Activated CD4-positive, alpha-beta T cell treated with anti-CD3 and anti-CD28 coated beads, Interleukin-2, amount 50 U/mL, for 48 hours (primary cell): ENCODE measurements at regions not wholly inside any gene's neighbourhood (a gene's known extent, or its start where the extent isn't known, plus 50 kb on each side); places are given as distances from the start of the nearest gene placed in this dataset.

Source experiments
- DNase-seq, 2 experiments: peaks; one replicate each; pipeline ENCODE4 v3.0.0-alpha.2; 2020

DNA sequence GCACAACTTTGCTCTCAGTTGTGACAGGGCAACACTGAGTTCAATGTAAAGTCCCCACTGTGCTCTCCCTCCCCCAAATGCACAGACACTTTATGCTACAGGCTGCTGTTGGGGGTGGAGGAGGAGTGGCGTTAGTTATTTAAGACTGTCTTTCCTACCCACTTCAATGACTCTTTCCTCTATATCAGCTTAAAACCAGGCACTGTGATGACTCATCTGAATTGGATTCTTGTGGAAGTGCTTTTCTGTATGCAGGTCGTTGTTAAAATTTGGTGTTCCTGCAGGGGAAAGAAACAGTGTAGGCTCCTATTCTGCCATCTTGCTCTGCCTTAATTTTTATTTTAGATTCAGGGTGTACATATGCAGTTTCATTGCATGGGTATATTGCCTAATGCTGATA lies 1157.2 kb upstream of the ADGRL3 start:
- no peak for DNase-seq

DNA sequence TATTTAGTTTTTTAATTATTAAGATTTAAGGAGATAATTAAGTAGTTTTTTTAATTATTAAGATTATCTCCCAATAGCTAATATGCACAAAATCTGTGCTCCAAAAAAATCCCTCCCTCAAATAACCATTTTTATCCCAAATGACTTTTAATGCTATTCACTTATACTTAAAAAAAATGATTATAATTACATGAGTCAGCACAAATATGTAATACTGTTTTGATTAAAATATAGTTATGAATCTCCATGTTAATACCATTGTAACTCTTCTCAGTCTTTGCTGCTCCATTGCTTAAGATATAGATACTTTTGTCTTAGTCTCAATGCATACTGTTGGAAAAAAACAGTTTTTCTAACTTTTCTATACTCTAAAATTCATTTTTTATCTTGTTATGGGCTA lies 1121.1 kb upstream of the ADGRL3 start:
- no peak for DNase-seq

DNA sequence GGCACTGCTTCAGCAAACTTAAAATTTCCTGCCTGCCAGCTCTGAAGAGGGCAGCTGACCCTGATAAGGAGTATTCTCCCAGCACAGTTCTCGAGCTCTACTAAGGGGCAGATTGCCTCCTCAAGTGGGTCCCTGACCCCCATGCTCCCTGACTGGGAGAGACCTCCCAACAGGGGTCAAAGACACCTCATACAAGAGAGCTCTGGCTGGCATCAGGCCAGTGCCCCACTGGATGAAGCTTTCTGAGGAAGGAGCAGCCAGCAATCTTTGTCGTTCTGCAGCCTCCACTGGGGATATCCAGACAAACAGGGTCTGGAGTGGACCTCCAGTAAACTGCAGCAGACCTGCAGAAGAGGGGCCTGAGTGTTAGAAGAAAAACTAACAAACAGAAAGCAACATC lies 1118.3 kb upstream of the ADGRL3 start:
- DNase-seq, result no peak

DNA sequence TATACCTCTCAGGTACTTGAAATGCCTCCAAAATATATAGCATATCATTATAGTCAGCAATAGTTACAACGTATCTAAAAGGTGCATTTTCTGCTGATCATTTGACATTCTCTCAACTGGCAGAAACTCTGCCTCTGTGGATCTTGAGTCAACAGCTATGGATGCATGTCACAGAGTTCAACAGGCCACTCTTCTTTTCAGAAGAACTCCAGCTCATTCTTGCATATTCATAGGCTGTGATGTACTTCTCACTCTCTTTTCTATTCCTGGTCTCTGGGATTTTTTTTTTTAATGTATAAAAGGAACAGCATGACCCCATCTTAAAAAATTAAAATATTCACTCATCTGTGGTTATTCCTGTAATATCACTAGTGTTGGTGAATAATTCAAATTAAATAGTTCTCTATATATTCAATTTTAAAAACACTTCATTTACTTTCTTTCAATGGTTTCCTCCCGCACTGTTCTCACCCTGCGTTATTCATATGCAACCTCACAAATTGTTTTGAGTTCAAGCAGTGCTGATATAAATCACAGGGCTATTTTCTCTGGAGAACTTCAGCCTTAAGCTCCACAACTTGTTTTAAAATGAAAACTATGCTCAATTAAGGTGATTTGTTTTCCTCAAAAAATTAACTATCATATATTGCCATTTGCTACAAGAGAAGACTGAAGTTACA lies 1111.2 kb upstream of the ADGRL3 start:
- DNase-seq, result no peak

DNA sequence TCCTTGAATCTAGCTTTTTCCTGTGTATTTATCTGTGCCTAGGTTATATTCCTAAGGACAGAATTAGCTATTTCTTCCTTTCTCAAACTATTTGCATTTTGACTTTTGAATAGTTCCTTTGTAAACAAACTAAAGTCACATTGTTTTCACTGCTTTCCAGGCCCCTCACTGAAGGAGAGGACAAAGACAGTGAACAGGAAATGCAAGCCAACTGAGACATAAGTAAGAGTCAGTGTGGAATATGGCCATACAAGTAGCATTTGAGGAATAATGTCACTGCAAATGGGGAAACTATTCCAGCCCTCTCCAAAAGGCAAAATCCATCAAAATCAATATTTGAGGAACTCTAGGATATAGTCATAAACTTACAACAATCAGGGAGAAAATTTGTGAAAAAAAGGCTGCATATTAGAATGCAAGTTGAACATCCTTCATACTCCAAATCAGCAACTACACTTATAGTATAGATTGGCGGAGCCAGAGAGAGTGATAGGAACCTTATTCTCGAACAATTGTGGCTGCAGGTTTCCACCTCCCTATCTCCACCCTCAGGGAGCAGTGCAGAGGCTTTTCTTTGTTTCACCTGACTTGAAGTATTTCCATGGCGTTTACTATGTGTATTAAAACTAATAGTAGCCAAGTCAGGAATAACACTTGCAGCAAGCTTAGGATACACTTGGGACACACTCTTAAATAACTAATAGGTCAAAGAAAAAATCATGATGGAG lies 1110.4 kb upstream of the ADGRL3 start:
- no peak for DNase-seq

DNA sequence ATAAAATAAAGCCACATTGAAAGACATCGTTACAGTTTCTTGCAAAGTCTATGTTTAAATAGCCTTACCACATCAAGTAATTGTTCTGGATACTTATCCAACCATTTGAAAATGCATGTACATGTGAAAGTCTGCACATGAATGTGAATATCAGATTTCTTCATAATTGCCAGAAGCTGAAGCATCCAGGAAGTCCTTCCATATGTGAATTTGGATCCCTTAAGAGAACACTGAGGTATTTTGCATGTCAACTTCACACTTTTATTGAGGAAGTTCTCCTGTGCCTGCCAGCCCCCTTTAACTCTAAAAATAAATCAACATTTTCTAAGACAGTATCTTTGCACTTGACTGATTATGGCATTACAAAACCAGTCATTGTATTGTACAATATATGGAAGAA lies 1103.5 kb upstream of the ADGRL3 start:
- no peak for DNase-seq

DNA sequence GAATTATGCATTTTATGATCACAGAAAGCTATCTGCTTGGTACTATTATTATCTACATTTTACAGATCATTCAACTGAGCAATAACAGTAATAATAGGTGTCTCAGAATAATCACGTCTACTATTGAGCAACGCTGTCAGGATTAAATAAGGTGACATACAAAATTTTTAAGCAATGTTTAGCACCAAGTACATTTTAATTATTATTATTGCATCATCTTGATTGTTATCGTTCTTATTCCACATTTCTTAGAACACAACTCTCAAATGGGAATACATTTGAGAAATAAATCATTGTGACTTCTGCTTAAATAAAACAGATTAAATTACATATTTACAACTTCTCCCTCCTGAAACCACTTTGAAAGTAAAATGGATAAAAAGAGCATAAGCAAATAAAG lies 1083.5 kb upstream of the ADGRL3 start:
- DNase-seq, result no peak

DNA sequence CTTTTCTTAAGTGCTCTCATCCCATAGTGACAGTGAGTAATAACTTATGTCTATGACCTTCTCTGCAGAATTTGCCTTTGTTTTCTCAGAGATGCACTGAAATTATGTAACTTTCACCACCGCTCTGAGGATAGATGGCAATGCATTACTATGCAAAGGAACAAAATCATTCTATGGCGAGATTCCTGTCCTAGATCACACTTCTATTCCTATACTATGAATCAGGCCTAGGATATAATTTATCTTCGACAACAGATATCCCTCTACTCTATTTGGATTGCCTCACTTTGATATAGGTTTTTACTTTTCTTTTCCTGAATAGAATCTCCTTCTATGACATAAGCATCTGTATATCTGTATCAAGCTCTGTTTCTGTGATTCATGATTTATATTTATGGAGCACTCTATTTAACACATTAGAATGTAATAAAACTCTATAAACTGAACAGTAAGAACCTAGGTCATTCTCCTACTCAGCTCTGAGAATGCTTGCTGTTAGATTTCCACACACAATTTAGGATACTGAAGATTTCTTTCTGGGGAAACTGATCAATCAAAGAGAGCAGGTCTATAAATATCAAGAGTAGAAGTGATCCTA lies 1082.3 kb upstream of the ADGRL3 start:
- DNase-seq, result no peak

DNA sequence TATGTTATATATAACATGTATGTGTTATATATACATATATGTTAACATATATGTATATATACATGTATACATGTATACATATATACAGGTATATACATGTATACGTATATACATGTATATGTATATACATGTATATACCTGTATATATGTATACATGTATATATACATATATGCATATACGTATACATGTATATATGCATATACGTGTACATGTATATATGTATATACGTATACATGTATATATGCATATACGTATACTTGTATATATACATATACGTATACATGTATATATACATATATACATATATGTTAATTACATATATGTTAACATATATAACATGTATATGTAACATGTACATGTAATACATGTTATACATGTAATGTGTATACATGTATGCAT lies 1077.3 kb upstream of the ADGRL3 start:
- no peak for DNase-seq

DNA sequence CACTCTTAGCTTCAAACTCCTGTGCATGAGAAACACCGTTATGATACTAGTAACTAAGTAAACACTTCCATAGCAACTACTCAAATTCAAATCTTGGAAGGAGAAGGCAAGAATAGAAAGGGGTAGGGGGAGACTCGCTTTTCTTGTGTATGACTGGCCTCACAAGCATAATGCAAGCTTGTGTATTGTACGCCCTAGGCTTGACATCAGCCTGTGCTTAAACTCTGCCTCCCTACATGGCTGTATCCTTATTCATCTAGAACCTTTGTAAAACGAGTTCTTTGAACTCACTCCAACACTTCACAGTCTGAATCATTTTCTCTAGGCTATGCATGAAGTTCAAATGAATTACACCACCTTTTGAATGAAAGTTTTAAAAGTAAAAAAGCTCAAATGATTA lies 1071.2 kb upstream of the ADGRL3 start:
- DNase-seq, result no peak

DNA sequence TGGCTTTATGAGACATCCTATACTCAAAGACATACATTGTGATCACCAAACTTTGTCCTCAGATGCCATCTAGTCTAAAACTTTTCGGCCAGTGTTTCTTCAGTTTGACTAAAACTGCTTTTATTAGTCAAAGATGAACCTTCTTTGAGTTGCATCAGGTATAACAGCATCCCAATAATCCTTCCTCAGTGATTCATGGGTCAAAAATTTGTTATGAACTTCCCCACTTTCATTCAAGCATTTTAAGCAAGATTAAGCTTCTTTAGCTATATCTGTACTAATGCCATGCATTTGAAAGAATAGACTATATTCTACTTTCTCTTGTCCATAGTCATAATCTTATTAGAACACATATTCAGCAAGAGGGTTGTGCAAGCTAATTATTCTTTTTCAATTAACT lies 1070.4 kb upstream of the ADGRL3 start:
- no peak for DNase-seq

DNA sequence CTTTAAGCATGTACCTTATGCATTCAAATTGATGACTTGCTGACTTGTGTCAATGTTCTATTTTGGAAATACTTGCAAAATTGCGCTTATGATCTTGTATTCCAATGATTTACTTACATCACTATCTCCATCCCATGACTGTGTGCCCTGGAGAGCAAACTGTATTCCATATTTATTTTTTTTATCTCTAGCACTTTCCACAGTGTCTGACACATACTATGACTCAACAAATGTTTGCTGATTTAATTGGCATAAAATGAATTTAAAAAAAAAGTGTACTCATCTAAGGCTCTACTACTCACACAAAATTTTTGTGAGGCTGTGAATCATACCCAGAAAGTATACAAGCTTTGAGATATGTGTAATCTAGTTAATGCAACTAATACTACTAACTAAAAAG lies 1066.8 kb upstream of the ADGRL3 start:
- no peak for DNase-seq

DNA sequence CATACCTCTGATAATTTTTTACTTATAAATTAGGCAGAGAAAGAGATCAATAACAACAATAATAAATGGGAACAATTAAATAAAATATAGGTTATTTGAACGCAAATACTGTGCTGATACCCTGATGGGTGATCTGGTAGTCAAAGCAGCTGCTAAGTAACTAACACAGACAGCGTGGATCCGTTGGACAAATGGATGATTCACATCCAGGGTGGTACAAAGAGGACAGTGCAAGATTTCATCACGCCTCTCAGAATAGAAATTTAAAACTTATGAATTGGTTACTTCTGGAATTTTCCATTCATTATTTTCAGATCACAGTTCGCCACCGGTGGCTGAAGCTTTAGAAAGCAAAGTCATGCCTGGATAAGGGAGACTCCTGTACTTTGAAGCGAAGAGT lies 1066.0 kb upstream of the ADGRL3 start:
- DNase-seq, result no peak

DNA sequence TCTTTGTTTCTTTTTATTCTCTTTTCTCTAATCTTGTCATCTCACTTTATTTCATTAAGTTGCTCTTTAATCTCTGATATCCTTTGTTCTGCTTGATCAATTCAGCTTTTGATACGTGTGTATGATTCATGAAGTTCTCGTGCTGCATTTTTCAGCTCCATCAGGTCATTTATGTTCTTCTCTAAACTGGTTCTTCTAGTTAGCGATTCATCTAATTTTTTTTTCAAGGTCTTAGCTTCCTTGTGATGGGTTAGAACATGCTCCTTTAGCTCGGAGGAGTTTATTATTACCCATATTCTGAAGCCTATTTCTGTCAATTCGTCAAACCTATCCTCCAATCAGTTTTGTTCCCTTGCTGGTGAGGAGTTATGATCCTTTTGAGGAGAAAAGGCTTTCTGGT lies 1045.0 kb upstream of the ADGRL3 start:
- DNase-seq, result no peak

DNA sequence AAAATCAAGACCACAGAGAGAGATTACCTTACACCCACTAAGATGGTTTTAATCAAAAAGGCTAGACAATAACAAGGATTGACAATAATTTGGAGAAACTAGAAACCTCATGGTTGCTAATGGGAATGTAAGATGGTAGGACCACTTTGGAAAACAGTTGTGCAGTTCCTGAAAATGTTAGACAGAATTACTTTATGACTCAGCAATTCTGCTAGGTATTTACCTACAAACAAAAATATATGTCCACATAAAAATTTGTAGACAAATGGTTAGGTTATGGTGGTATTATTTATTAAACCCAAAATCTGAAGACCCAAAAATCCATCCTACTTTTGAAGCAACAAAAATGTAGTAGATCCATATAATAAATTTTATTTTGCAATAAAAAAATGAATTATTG lies 1027.0 kb upstream of the ADGRL3 start:
- no peak for DNase-seq

DNA sequence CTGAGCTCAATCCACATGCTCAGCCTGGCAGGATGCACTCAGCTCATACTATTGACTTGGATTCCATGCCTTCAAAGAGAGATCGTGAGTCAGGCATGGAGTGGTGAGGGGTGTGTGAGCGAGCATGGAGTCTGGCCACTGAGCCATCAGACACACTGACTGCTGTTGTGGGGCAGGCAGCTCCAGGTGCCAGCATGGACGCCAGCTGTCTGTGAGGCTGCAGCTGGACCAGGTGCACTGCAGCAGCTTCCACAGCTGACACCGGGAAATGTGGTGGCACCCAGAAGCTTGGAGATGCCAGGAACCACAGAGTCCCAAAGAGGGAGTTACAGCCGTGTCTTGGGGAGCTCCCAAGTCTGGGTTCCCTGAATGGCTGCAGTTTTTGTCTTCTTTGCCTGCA lies 1026.4 kb upstream of the ADGRL3 start:
- DNase-seq, result no peak

DNA sequence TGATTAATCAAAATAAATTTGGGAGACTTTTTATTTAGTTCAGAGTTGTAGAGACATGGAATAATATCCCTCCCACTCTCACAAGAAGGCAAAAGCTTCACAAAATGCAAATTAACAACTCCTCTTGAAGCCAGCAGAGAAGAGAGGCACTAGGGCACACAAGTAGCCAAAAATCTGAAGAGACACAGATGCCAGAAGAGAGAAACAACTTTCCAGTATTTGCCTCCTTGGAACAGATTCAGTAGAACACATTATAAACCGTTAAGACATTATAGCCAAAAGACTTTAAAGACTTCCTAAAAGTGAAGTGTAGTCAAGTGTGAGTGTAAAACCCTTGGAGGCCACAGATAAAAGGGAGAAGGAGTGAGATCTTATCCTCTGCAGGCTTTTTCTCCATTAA lies 1024.9 kb upstream of the ADGRL3 start:
- no peak for DNase-seq

DNA sequence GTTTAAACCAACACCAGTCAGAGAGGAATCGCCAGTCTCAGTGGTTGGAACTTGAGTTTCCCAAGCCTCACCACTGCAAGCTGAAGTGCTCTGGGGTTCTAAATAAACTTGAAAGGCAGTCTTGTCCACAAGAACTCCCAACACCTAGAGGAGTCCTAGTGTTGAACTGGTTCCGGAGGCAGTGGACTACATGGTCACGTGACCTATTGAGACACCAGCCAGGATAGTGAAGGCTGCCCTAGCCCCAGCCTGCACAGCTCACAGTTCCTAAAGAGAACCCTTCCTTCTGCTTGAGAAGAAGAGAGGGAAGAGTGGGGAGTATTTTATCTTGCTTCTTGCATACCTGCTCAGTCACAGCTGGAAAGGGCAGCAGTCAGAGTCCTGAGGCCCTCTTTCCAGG lies 1012.7 kb upstream of the ADGRL3 start:
- DNase-seq, result no peak

DNA sequence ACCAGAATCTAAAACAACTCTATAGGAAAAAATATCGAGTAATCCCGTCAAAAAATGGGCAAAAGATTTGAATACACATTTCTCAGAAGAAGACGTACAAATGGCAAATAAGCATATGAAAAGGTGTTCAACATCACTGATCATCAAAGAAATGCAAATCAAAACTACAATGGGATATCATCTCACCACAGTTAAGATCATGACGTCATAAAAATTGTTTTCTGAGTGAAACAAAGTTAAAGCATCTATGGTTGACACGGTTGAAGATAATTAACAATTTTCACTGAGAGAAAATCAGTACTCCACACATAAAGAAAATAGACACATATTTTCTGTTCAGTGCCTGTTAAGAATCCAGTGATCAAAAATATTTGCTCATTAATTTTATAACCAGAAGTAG lies 1010.8 kb upstream of the ADGRL3 start:
- DNase-seq, result no peak

DNA sequence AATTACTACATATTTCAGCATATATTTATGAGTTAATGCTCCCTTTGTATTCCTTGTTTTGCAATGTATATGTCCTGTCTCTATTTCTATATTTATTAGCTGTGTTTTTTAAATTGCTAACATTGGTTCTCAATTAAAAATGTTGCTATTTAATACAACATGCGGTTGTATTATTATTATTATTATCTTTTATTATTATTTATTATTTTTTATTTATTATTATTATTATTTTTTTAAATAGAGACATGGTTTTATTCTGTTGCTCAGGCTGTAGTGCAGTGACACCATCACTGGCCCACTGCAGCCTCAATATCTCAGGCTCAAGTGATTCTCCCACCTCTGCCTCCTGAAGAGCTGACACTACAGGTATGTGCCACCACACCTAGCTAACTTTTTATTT lies 1005.9 kb upstream of the ADGRL3 start:
- no peak for DNase-seq

DNA sequence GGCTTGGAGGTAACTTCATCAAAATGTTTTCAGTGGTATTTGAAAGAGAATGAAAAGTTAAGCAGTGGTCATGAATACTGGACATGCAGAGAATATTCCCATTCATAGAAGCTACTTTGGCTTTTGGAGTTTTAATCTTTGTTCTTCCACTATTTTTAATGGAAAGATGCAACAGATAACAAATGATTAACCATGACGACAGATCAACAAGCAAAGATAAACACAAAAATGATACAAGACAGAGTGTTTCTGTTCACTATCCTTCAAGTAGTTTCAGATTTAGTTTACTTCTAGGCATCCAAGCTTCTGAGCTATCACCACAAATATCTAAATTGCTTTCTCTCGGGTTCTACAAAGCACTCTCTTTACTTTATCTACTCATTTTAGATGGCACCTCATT lies 1004.9 kb upstream of the ADGRL3 start:
- no peak for DNase-seq

DNA sequence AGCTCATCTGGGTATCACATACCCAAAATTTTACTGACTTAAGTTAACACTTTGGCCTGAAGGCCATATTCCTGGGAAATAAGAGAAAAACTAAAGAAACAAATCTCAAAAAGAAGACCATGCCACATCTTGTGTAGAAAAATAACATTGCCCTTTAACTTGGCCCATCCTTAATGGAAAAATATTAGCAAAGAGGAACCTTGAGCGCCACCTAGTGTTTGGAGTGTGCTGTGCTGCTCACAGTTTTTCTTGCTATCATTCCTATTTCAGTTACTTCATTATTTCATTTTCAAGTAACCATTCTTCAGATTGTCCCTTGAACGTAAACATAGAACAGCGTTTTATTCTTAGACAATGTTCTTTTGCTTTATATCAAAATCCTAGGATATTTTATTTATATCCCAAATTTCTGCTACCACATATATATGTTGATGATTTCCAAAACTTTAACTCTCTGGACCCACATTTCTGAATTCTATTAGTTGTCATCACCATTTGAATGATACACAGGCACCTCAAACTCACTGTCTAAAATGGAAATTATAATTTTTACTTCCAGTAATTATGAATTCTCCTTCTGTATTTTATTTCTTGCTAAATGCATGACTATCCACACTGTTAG lies 999.0 kb upstream of the ADGRL3 start:
- DNase-seq, result peak; percentile 36 to 43

DNA sequence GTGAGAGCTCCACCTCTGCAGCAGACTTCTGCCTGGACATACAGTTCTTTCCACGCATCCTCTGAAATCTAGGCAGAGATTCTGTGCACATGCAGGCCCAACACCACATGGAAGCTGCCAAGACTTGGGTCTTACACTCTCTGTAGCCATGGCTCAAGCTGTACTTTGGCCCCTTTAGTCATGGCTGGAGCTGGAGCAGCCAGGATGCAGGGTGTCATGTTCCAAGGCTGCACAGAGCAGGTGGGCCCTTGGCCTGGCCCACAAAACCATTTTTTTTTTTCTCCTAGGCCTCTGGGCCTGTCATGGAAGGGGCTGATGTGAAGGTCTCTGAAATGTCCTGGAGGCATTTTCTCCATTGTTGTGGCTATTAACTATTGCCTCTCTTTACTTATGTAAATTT lies 990.5 kb upstream of the ADGRL3 start:
- no peak for DNase-seq

DNA sequence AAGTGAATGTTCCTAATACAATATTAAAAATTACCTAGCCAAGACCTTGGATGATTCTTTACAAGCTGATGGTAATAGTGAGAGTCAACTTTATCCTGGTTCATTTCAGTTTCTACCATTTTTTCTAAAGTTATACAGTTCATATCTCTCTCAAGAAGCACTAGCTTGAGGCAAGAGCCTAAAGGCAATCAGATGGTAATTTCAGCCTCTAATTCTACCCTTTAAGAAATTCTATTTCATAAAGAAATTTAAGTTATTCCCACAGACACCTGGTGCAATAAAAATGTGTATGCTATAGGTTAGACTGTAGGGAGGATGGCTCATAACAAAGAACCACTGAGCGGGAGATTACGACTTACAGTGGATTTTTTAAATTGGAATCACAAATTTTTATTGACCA lies 984.2 kb upstream of the ADGRL3 start:
- DNase-seq, result no peak
